H1 (cell line): ENCODE measurements at regions not wholly inside any gene's neighbourhood (a gene's known extent, or its start where the extent isn't known, plus 50 kb on each side); places are given as distances from the start of the nearest gene placed in this dataset.

ENCODE experiments used
- CTCF ChIA-PET: fragments of 300-600 bp; sonication (Branson Sonifier 250); formaldehyde crosslinking; loops from one replicate; lab custom pipeline; 2021; ENCODE audit not compliant: partially characterized antibody; lab: Charles Lee
- POLR2A ChIA-PET: fragments of 300-600 bp; sonication (Branson Sonifier 250); formaldehyde crosslinking; loops from one replicate; lab custom pipeline; 2021; ENCODE audit warnings: inconsistent platforms; ENCODE audit not compliant: partially characterized antibody; lab: Charles Lee
- DNase-seq, 2 experiments: peaks; one replicate each; pipeline versions ENCODE4 v3.0.0 to v3.0.0-alpha.2; 2010 to 2022; ENCODE audit warnings: low spot score in 2 of 2, low read depth in 1 of 2, mixed read lengths in 1 of 2
- FAIRE-seq: peaks from 2 replicates; lab custom pipeline; 2011; peaks lifted over from hg19 to GRCh38; lab: Jason Lieb, UNC
- H2AFZ ChIP-seq: 2 replicates; pipeline ENCODE4 v1.8.1; 2012; ENCODE audit warnings: low read length, inconsistent platforms
- H2AK5ac ChIP-seq: 2 replicates; pipeline ENCODE4 v1.6.1; 2013; ENCODE audit warnings: low read depth, low read length
- H2BK120ac ChIP-seq: replicated peaks from 2 replicates; pipeline ENCODE3; 2013; ENCODE audit warnings: low read depth, low read length, inconsistent platforms
- H2BK12ac ChIP-seq: 2 replicates; pipeline ENCODE4 v1.6.1; 2013; ENCODE audit warnings: low read depth, low read length
- H2BK15ac ChIP-seq: 2 replicates; pipeline ENCODE4 v1.6.1; 2013; ENCODE audit warnings: low read length
- H2BK20ac ChIP-seq: 2 replicates; pipeline ENCODE4 v1.6.1; 2013; ENCODE audit warnings: low read length
- H2BK5ac ChIP-seq: 2 replicates; pipeline ENCODE4 v1.6.1; 2013; ENCODE audit warnings: low read depth, low read length
- H3K14ac ChIP-seq: 2 replicates; pipeline ENCODE4 v1.6.1; 2013; ENCODE audit warnings: inconsistent platforms; ENCODE audit not compliant: insufficient read length
- H3K18ac ChIP-seq: 2 replicates; pipeline ENCODE4 v1.6.1; 2013; ENCODE audit warnings: low read length; ENCODE audit errors: extremely low read depth
- H3K23ac ChIP-seq: 2 replicates; pipeline ENCODE4 v1.6.1; 2013; ENCODE audit warnings: inconsistent platforms; ENCODE audit not compliant: insufficient read length
- H3K23me2 ChIP-seq: 2 replicates; pipeline ENCODE4 v1.6.1; 2013; ENCODE audit warnings: low read depth, low read length
- H3K27ac ChIP-seq: 2 replicates; pipeline ENCODE4 v1.6.1; 2011; ENCODE audit warnings: low read depth, low read length, inconsistent platforms
- H3K27me3 ChIP-seq, 4 experiments: replicated peaks in 1 of 4; 1 replicate in 1 of 4; 2 replicates in 3 of 4; pipeline versions ENCODE4 v1.6.1 to v1.8.1; 2011 to 2013; ENCODE audit warnings: low read length in 3 of 4, mild to moderate bottlenecking in 3 of 4, inconsistent platforms in 2 of 4, mixed read lengths in 2 of 4, moderate library complexity in 1 of 4; ENCODE audit not compliant: control insufficient read depth in 3 of 4, insufficient read depth in 3 of 4; ENCODE audit errors: extremely low read depth in 1 of 4
- H3K36me3 ChIP-seq, 4 experiments: 2 replicates each; pipeline versions ENCODE4 v1.6.1 to v1.8.1; 2011 to 2013; ENCODE audit warnings: mild to moderate bottlenecking in 4 of 4, low read length in 3 of 4, moderate library complexity in 2 of 4, control low read depth in 1 of 4, inconsistent platforms in 1 of 4; ENCODE audit not compliant: insufficient read depth in 4 of 4, control insufficient read depth in 2 of 4
- H3K4ac ChIP-seq: replicated peaks from 2 replicates; pipeline ENCODE3; 2013; ENCODE audit warnings: low read length, low read depth, mixed read lengths, inconsistent platforms; ENCODE audit not compliant: insufficient read length
- H3K4me1 ChIP-seq, 4 experiments: replicated peaks in 1 of 4; 1 replicate in 1 of 4; 2 replicates in 3 of 4; pipeline versions ENCODE4 v1.6.1 to v1.8.1; 2011 to 2013; ENCODE audit warnings: low read length in 3 of 4, inconsistent platforms in 2 of 4, mixed read lengths in 1 of 4; ENCODE audit not compliant: insufficient read depth in 4 of 4, control insufficient read depth in 3 of 4
- H3K4me2 ChIP-seq, 2 experiments: 2 replicates each; pipeline versions ENCODE4 v1.6.1 to v1.8.1; 2011 to 2013; ENCODE audit warnings: low read depth in 2 of 2, low read length in 2 of 2, control low read depth in 1 of 2, inconsistent platforms in 1 of 2, mild to moderate bottlenecking in 1 of 2; ENCODE audit not compliant: insufficient read depth in 1 of 2
- H3K4me3 ChIP-seq, 4 experiments: fragments of 200-600, 300-600 bp in 1 of 4; sonication (generic), shearing (Covaris generic), sonication (Bioruptor Twin) in 1 of 4; 2 replicates each; pipeline versions ENCODE4 v1.5.1 to v1.8.1; 2011 to 2016; ENCODE audit warnings: low read length in 4 of 4, low read depth in 3 of 4, control low read depth in 2 of 4, inconsistent platforms in 2 of 4, mild to moderate bottlenecking in 2 of 4, mixed read lengths in 1 of 4, moderate library complexity in 1 of 4; ENCODE audit not compliant: insufficient read depth in 2 of 4; ENCODE audit errors: extremely low read depth in 1 of 4
- H3K56ac ChIP-seq: replicated peaks from 2 replicates; pipeline ENCODE3; 2013; ENCODE audit warnings: low read depth, mild to moderate bottlenecking, mixed read lengths, low read length, inconsistent platforms; ENCODE audit not compliant: insufficient read length
- H3K79me1 ChIP-seq: 2 replicates; pipeline ENCODE4 v1.6.1; 2013; ENCODE audit warnings: low read depth, low read length, control low read depth
- H3K79me2 ChIP-seq, 2 experiments: 2 replicates each; pipeline versions ENCODE4 v1.6.1 to v1.8.1; 2012 to 2013; ENCODE audit warnings: low read length in 2 of 2, mild to moderate bottlenecking in 2 of 2, inconsistent platforms in 1 of 2; ENCODE audit not compliant: insufficient read depth in 2 of 2, control insufficient read depth in 1 of 2
- H3K9ac ChIP-seq, 4 experiments: replicated peaks in 1 of 4; 1 replicate in 1 of 4; 2 replicates in 3 of 4; pipeline versions ENCODE4 v1.6.1 to v1.8.1; 2011 to 2013; ENCODE audit warnings: low read depth in 3 of 4, low read length in 3 of 4, control low read depth in 2 of 4, mild to moderate bottlenecking in 2 of 4, moderate library complexity in 2 of 4, inconsistent platforms in 1 of 4; ENCODE audit errors: extremely low read depth in 1 of 4
- H3K9me3 ChIP-seq, 2 experiments: 2 replicates each; pipeline versions ENCODE4 v1.6.1 to v1.8.1; 2012 to 2013; ENCODE audit warnings: mild to moderate bottlenecking in 2 of 2, moderate library complexity in 2 of 2, control low read depth in 1 of 2, inconsistent platforms in 1 of 2, low read depth in 1 of 2, low read length in 1 of 2, mixed read lengths in 1 of 2; ENCODE audit not compliant: insufficient read depth in 2 of 2
- H4K20me1 ChIP-seq, 2 experiments: replicated peaks in 1 of 2; 2 replicates each; pipeline versions ENCODE3 to v1.8.1; 2011 to 2013; ENCODE audit warnings: inconsistent platforms in 2 of 2, low read length in 2 of 2, mild to moderate bottlenecking in 1 of 2; ENCODE audit not compliant: insufficient read depth in 2 of 2, control insufficient read depth in 1 of 2
- H4K5ac ChIP-seq: 2 replicates; pipeline ENCODE4 v1.6.1; 2013; ENCODE audit warnings: low read length, low read depth, mixed read lengths, inconsistent platforms; ENCODE audit not compliant: insufficient read length
- H4K8ac ChIP-seq: 2 replicates; pipeline ENCODE4 v1.8.0; 2013; ENCODE audit warnings: mild to moderate bottlenecking, moderate library complexity, low read length, inconsistent platforms; ENCODE audit not compliant: insufficient read depth; ENCODE audit errors: extremely low read depth
- H4K91ac ChIP-seq: replicated peaks from 2 replicates; pipeline ENCODE3; 2013; ENCODE audit warnings: low read length, mixed read lengths, inconsistent platforms; ENCODE audit not compliant: insufficient read length
- ASH2L ChIP-seq: fragments of 200-600, 300-600 bp; sonication (generic); IDR thresholded peaks from one replicate; pipeline ENCODE4 v1.7.1; 2017; ENCODE audit warnings: low read length
- BCL11A ChIP-seq, 2 experiments: IDR thresholded peaks; one replicate each; pipeline ENCODE4 v1.6.1; 2011; ENCODE audit warnings: low read depth in 2 of 2, low read length in 2 of 2, mild to moderate bottlenecking in 2 of 2
- BRCA1 ChIP-seq: IDR thresholded peaks from 2 replicates; pipeline ENCODE4 v1.6.1; 2012; ENCODE audit warnings: low read depth, low read length, improper control_type of control experiment
- CBX8 ChIP-seq: fragments of 300-800, 300-1000 bp; sonication (generic); IDR thresholded peaks from 2 replicates; pipeline ENCODE4 v1.7.1; 2016; ENCODE audit warnings: low read depth, low read length, borderline replicate concordance
- CREB1 ChIP-seq: IDR thresholded peaks from 2 replicates; pipeline ENCODE4 v1.6.1; 2012; ENCODE audit warnings: inconsistent platforms
- EGR1 ChIP-seq: IDR thresholded peaks from 2 replicates; pipeline ENCODE4 v1.6.1; 2011; ENCODE audit warnings: low read depth, low read length, borderline replicate concordance
- FOSL1 ChIP-seq: IDR thresholded peaks from 2 replicates; pipeline ENCODE4 v1.6.1; 2011; ENCODE audit warnings: mild to moderate bottlenecking, low read depth, low read length, moderate library complexity; ENCODE audit not compliant: insufficient read depth
- GABPA ChIP-seq: IDR thresholded peaks from 2 replicates; pipeline ENCODE4 v1.6.1; 2011; ENCODE audit warnings: mild to moderate bottlenecking, low read length, moderate library complexity, borderline replicate concordance; ENCODE audit not compliant: insufficient read depth
- KDM5A ChIP-seq: fragments of 200-600 bp; IDR thresholded peaks from 2 replicates; pipeline ENCODE4 v1.7.1; 2012; ENCODE audit warnings: mild to moderate bottlenecking, low read length, inconsistent platforms, mixed read lengths
- POLR2A ChIP-seq, 2 experiments: IDR thresholded peaks; 1 replicate in 1 of 2; 2 replicates in 1 of 2; pipeline ENCODE4 v1.6.1; 2011; ENCODE audit warnings: low read depth in 2 of 2, low read length in 2 of 2, mild to moderate bottlenecking in 2 of 2; ENCODE audit errors: control extremely low read depth in 1 of 2
- RAD21 ChIP-seq, 2 experiments: IDR thresholded peaks in 1 of 2; conservative IDR thresholded peaks in 1 of 2; 2 replicates each; pipeline ENCODE4 v1.6.1; 2011; ENCODE audit warnings: low read depth in 2 of 2, low read length in 2 of 2, improper control_type of control experiment in 1 of 2, inconsistent platforms in 1 of 2, mild to moderate bottlenecking in 1 of 2, moderate library complexity in 1 of 2
- TAF7 ChIP-seq: optimal IDR thresholded peaks from 2 replicates; pipeline ENCODE3; 2011; ENCODE audit warnings: low read depth, mild to moderate bottlenecking, inconsistent platforms, low read length, moderate library complexity, borderline replicate concordance
- TEAD4 ChIP-seq: IDR thresholded peaks from 2 replicates; pipeline ENCODE4 v1.6.1; 2012; ENCODE audit warnings: low read depth, low read length, inconsistent platforms, mixed read lengths
- WGBS, 2 experiments: shearing (Covaris generic) in 1 of 2; methylation state at CpG; one replicate each; pipeline versions ENCODE4 v1.1.6 to v1.1.7; 2013 to 2015; ENCODE audit warnings: low lambda C conversion rate in 2 of 2, mixed read lengths in 2 of 2, inconsistent platforms in 1 of 2, low coverage in 1 of 2, missing lambda C conversion rate in 1 of 2; ENCODE audit not compliant: insufficient replicate concordance in 2 of 2, insufficient coverage in 1 of 2, insufficient read length in 1 of 2; ENCODE audit errors: extremely low coverage in 1 of 2, missing lambda C conversion rate in 1 of 2; 5-methylcytosine and 5-hydroxymethylcytosine counted together
- TF ChIP-seq, protein P1 (sequence below): IDR thresholded peaks from 2 replicates; pipeline ENCODE4 v1.6.1; 2012; ENCODE audit warnings: low read length, inconsistent platforms

DNA sequence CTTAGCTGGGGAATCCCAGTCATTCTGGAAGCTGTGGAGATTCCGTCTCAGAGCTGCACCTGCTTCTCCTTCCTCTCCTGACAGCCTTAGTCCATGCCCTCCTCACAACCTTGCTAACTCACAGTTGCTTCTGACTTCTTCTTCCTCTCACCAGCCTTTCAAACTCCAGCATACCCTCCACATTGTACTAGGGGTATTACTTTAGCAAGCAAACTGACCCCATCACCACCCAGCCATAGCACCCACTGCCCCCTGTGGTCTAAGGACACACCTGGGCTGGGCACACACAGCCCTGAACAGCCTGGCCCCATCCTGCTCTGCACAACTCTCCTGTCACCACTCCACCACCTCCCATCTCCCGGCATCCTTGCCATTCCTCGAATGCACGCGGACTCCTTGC lies 208.2 kb downstream of the FBXO15 start:
- WGBS, 2 experiments: 85% methylated on average over 5 of the region's 5 CpGs; no CpG with 5 or more reads in 1 of the 2 experiments
- ChIA-PET POLR2A (no interaction called here), CTCF (interaction anchor here (0.6 kb wide), 1 partner anchor 362 kb away, joined by 4 read pairs; no protein-coding TSS in a partner anchor)
- H2BK20ac ChIP-seq: no peak overlapping the region
- H3K4me1 ChIP-seq: no peaks in the 10 kb centered on the region
- no peak overlapping the region for H3K23ac ChIP-seq
- H3K4me2 ChIP-seq: no peak overlapping the region
- no peak overlapping the region for H2BK15ac ChIP-seq
- no peak overlapping the region for H3K56ac ChIP-seq
- H4K91ac ChIP-seq: no peak overlapping the region
- no peaks in the 10 kb centered on the region for H3K79me2 ChIP-seq
- H3K4me3 ChIP-seq: no peak overlapping the region
- no peak overlapping the region for H2AFZ ChIP-seq
- H4K5ac ChIP-seq: no peak overlapping the region
- no peaks in the 10 kb centered on the region for H3K27me3 ChIP-seq
- DNase-seq (no peak), FAIRE-seq (no peak)
- H3K23me2 ChIP-seq: no peaks in the 10 kb centered on the region
- H3K36me3 ChIP-seq: no peaks in the 10 kb centered on the region
- H3K9me3 ChIP-seq: no peaks in the 10 kb centered on the region
- H2BK5ac ChIP-seq: no peak overlapping the region
- H3K4ac ChIP-seq: no peak overlapping the region
- no peak overlapping the region for H2BK12ac ChIP-seq
- no peak overlapping the region for H3K27ac ChIP-seq
- H3K9ac ChIP-seq: no peak overlapping the region
- H3K14ac ChIP-seq: no peak overlapping the region
- no peak overlapping the region for H2BK120ac ChIP-seq
- H3K79me1 ChIP-seq: no peaks in the 10 kb centered on the region
- no peak overlapping the region for H2AK5ac ChIP-seq
- no peak overlapping the region for H4K8ac ChIP-seq
- H3K18ac ChIP-seq: no peak overlapping the region
- H4K20me1 ChIP-seq: no peaks in the 10 kb centered on the region
- no peak for TF ChIP-seq ASH2L
- TF ChIP-seq BRCA1: no peak
- no peak for TF ChIP-seq POLR2A (IDR thresholded peaks at IDR 0.05; ENCODE audit: control extremely low read depth in 1 of 2, low read depth in 2 of 2, low read length in 2 of 2)
- TF ChIP-seq EGR1: no peak
- TF ChIP-seq FOSL1: no peak
- TF ChIP-seq KDM5A: no peak
- TF ChIP-seq RAD21 (IDR thresholded peaks at IDR 0.05 in 1 of 2, conservative IDR thresholded peaks at IDR 0.05 in 1 of 2; ENCODE audit: low read depth in 2 of 2, low read length in 2 of 2): no peak
- no peak for TF ChIP-seq CREB1
- no peak for TF ChIP-seq TAF7
- no peak for TF ChIP-seq TEAD4
- no peak for TF ChIP-seq BCL11A (IDR thresholded peaks at IDR 0.05; ENCODE audit: low read depth in 2 of 2, low read length in 2 of 2)
- TF ChIP-seq, protein P1, sequence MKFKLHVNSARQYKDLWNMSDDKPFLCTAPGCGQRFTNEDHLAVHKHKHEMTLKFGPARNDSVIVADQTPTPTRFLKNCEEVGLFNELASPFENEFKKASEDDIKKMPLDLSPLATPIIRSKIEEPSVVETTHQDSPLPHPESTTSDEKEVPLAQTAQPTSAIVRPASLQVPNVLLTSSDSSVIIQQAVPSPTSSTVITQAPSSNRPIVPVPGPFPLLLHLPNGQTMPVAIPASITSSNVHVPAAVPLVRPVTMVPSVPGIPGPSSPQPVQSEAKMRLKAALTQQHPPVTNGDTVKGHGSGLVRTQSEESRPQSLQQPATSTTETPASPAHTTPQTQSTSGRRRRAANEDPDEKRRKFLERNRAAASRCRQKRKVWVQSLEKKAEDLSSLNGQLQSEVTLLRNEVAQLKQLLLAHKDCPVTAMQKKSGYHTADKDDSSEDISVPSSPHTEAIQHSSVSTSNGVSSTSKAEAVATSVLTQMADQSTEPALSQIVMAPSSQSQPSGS: no peak
- no peak for TF ChIP-seq CBX8
- no peak for TF ChIP-seq GABPA
